ENCODE measurements at regions not wholly inside any gene's neighbourhood (a gene's known extent, or its start where the extent isn't known, plus 50 kb on each side); places are given as distances from the start of the nearest gene placed in this dataset.
A peak's percentile ranks its signal among the peaks of the same experiment; 100 is the strongest.

GRCh38 chr17:55829995-55830612, 79.3 kb downstream of the PCTP start:
- DNase-seq (ENCODE audit: low read depth in 2 of 2) = no peak

GRCh38 chr17:55830699-55831471, 80.0 kb downstream of the PCTP start:
- DNase-seq (ENCODE audit: low read depth in 2 of 2) = no peak

- no peak for DNase-seq (ENCODE audit: low read depth in 2 of 2)
Measured at GRCh38 chr17:55833306-55833705, 82.5 kb downstream of the PCTP start.

- no peak for DNase-seq (ENCODE audit: low read depth in 2 of 2)
Measured at GRCh38 chr17:55842405-55843158, 91.7 kb downstream of the PCTP start.

GRCh38 chr17:55843785-55844184, 92.9 kb downstream of the PCTP start:
- no peak for DNase-seq (ENCODE audit: low read depth in 2 of 2)

GRCh38 chr17:55845385-55845784, 94.5 kb downstream of the PCTP start:
- peak; percentile 36 to 39 for DNase-seq (ENCODE audit: low read depth in 2 of 2)

GRCh38 chr17:55846745-55847144, 95.9 kb downstream of the PCTP start:
- no peak for DNase-seq (ENCODE audit: low read depth in 2 of 2)

- no peak for DNase-seq (ENCODE audit: low read depth in 2 of 2)
Measured at GRCh38 chr17:55852734-55853133, 101.9 kb downstream of the PCTP start.

GRCh38 chr17:55859301-55859795, 108.5 kb downstream of the PCTP start:
- DNase-seq (ENCODE audit: low read depth in 2 of 2) = no peak

GRCh38 chr17:55865072-55865762, 114.4 kb downstream of the PCTP start:
- DNase-seq (ENCODE audit: low read depth in 2 of 2) = no peak

GRCh38 chr17:55870044-55870443, 119.2 kb downstream of the PCTP start:
- no peak for DNase-seq (ENCODE audit: low read depth in 2 of 2)

- DNase-seq (ENCODE audit: low read depth in 2 of 2) = no peak
Measured at GRCh38 chr17:55872374-55872773, 121.5 kb downstream of the PCTP start.

- no peak for DNase-seq (ENCODE audit: low read depth in 2 of 2)
Measured at GRCh38 chr17:55873017-55873758, 122.3 kb downstream of the PCTP start.

GRCh38 chr17:55883149-55883548, 132.3 kb downstream of the PCTP start:
- no peak for DNase-seq (ENCODE audit: low read depth in 2 of 2)

GRCh38 chr17:55887531-55887930, 136.7 kb downstream of the PCTP start:
- no peak for DNase-seq (ENCODE audit: low read depth in 2 of 2)

- DNase-seq (ENCODE audit: low read depth in 2 of 2) = no peak
Measured at GRCh38 chr17:55889271-55889670, 138.4 kb downstream of the PCTP start.

- DNase-seq (ENCODE audit: low read depth in 2 of 2) = no peak
Measured at GRCh38 chr17:55895112-55895759, 144.4 kb downstream of the PCTP start.

GRCh38 chr17:55897301-55897700, 146.4 kb downstream of the PCTP start:
- DNase-seq (ENCODE audit: low read depth in 2 of 2) = no peak

- DNase-seq (ENCODE audit: low read depth in 2 of 2) = no peak
Measured at GRCh38 chr17:55898195-55898594, 147.3 kb downstream of the PCTP start.

- no peak for DNase-seq (ENCODE audit: low read depth in 2 of 2)
Measured at GRCh38 chr17:55900188-55900587, 149.3 kb downstream of the PCTP start.

Measured in lung microvascular endothelial cell (primary cell).